ENCODE measurements at regions not wholly inside any gene's neighbourhood (a gene's known extent, or its start where the extent isn't known, plus 50 kb on each side); places are given as distances from the start of the nearest gene placed in this dataset.

GRCh38 chr2:120866483-120867140, 130.9 kb downstream of the GLI2 start:
- TF ChIP-seq CTCF (IDR thresholded peaks at IDR 0.05; ENCODE audit: insufficient read depth, missing control alignments): no peak
- DNase-seq (ENCODE audit: insufficient read length, low spot score) (no peak), FAIRE-seq (no peak)

GRCh38 chr2:120867290-120868241, 131.9 kb downstream of the GLI2 start:
- DNase-seq (ENCODE audit: insufficient read length, low spot score) (no peak), FAIRE-seq (no peak)
- TF ChIP-seq CTCF (IDR thresholded peaks at IDR 0.05; ENCODE audit: insufficient read depth, missing control alignments): no peak

- FAIRE-seq (no peak), DNase-seq (ENCODE audit: insufficient read length, low spot score) (no peak)
- no peak for TF ChIP-seq CTCF (IDR thresholded peaks at IDR 0.05; ENCODE audit: insufficient read depth, missing control alignments)
Measured at GRCh38 chr2:120868366-120868765, 132.7 kb downstream of the GLI2 start.

GRCh38 chr2:120869036-120869729, 133.5 kb downstream of the GLI2 start:
- no peak for TF ChIP-seq CTCF (IDR thresholded peaks at IDR 0.05; ENCODE audit: insufficient read depth, missing control alignments)
- no peak for FAIRE-seq

GRCh38 chr2:120869730-120870466, 134.2 kb downstream of the GLI2 start:
- DNase-seq (ENCODE audit: insufficient read length, low spot score) (no peak), FAIRE-seq (no peak)
- TF ChIP-seq CTCF (IDR thresholded peaks at IDR 0.05; ENCODE audit: insufficient read depth, missing control alignments): no peak

More at GRCh38 chr2:120869036-120869729, 133.5 kb downstream of the GLI2 start:
- no peak for DNase-seq (ENCODE audit: insufficient read length, low spot score)

GRCh38 chr2:120870467-120870788, 134.8 kb downstream of the GLI2 start:
- TF ChIP-seq CTCF (IDR thresholded peaks at IDR 0.05; ENCODE audit: insufficient read depth, missing control alignments): no peak
- DNase-seq (ENCODE audit: insufficient read length, low spot score) (no peak), FAIRE-seq (no peak)

Measured in D721Med (cell line).